ENCODE measurements at regions not wholly inside any gene's neighbourhood (a gene's known extent, or its start where the extent isn't known, plus 50 kb on each side); places are given as distances from the start of the nearest gene placed in this dataset.

GRCh38 chr3:64331605-64332004 lies 106.3 kb upstream of the PRICKLE2 start:
- no peak overlapping the region for H3K4me3 ChIP-seq (replicated peaks in 1 of 2; ENCODE audit: low read depth in 1 of 2, low read length in 2 of 2)
- no peaks in the 10 kb centered on the region for H4K20me1 ChIP-seq (ENCODE audit: insufficient read depth)
- H3K79me2 ChIP-seq (ENCODE audit: insufficient read depth, low read length): no peaks in the 10 kb centered on the region
- TF ChIP-seq EZH2phosphoT487 (IDR thresholded peaks at IDR 0.05; ENCODE audit: borderline replicate concordance): no peak
- no peak for TF ChIP-seq JUND (IDR thresholded peaks at IDR 0.05)
- TF ChIP-seq FOSL1 (IDR thresholded peaks at IDR 0.05; ENCODE audit: low read depth): no peak
- no peak for TF ChIP-seq EGR1 (IDR thresholded peaks at IDR 0.05; ENCODE audit: low read depth)
- TF ChIP-seq ELF1 (IDR thresholded peaks at IDR 0.05; ENCODE audit: borderline replicate concordance, low read depth): no peak
- TF ChIP-seq CTCF (IDR thresholded peaks at IDR 0.05 in 2 of 3, conservative IDR thresholded peaks at IDR 0.05 in 1 of 3; ENCODE audit: borderline replicate concordance in 1 of 3, insufficient read depth in 1 of 3, low read depth in 2 of 3, low read length in 2 of 3): no peak
- TF ChIP-seq SRF (IDR thresholded peaks at IDR 0.05; ENCODE audit: low read depth): no peak
- no peak for TF ChIP-seq CEBPB (IDR thresholded peaks at IDR 0.05; ENCODE audit: low read depth)
- no peak for TF ChIP-seq SIN3A (IDR thresholded peaks at IDR 0.05; ENCODE audit: low read depth)
- CTCF ChIA-PET: no interaction called here
- H3K9ac ChIP-seq (ENCODE audit: low read length): no peak overlapping the region
- ATAC-seq: no peak
- H3K9me2 ChIP-seq (ENCODE audit: insufficient read depth): no peaks in the 10 kb centered on the region
- BruUV-seq (replicated peaks): no TSS peak
- H3K27me3 ChIP-seq (ENCODE audit: insufficient read depth, low read length): peaks cover 9% of the 10 kb centered on the region; the same call in 1 of the 2 replicates
- H3K36me3 ChIP-seq (ENCODE audit: control insufficient read depth in 1 of 2, insufficient read depth in 2 of 2, low read length in 2 of 2): no peaks in the 10 kb centered on the region
- H3K4me2 ChIP-seq (ENCODE audit: low read length): no peak overlapping the region
- no peak overlapping the region for H2AFZ ChIP-seq (ENCODE audit: low read depth, low read length, poor library complexity, severe bottlenecking)
- no peaks in the 10 kb centered on the region for H3K9me3 ChIP-seq (ENCODE audit: control insufficient read depth in 1 of 2, insufficient read depth in 1 of 2, low read depth in 1 of 2, low read length in 2 of 2)
- RAD21 ChIA-PET (ENCODE audit: low non-redundant PET in 1 of 2, low total read pairs in 2 of 2, uncharacterized antibody in 2 of 2, unreplicated experiment in 2 of 2): no interaction called here
- DNase-seq (ENCODE audit: low read depth, low spot score): no peak
- no peaks in the 10 kb centered on the region for H3K4me1 ChIP-seq (ENCODE audit: control insufficient read depth in 1 of 2, insufficient read depth in 2 of 2, low read length in 2 of 2)
- POLR2A ChIA-PET: no interaction called here
- intact Hi-C loops (cut with micrococcal nuclease): no loop called here
- no peak overlapping the region for H3K27ac ChIP-seq (ENCODE audit: low read depth, low read length)

GRCh38 chr3:64329037-64329436 lies 103.8 kb upstream of the PRICKLE2 start:
- no peak for DNase-seq (ENCODE audit: low read depth, low spot score)
- no peak overlapping the region for H3K27ac ChIP-seq (ENCODE audit: low read depth, low read length)
- ATAC-seq: no peak
- no peaks in the 10 kb centered on the region for H3K9me3 ChIP-seq (ENCODE audit: control insufficient read depth in 1 of 2, insufficient read depth in 1 of 2, low read depth in 1 of 2, low read length in 2 of 2)
- ChIA-PET RAD21 (ENCODE audit: low non-redundant PET in 1 of 2, low total read pairs in 2 of 2, uncharacterized antibody in 2 of 2, unreplicated experiment in 2 of 2) (no interaction called here), POLR2A (no interaction called here), CTCF (no interaction called here)
- TF ChIP-seq EZH2phosphoT487 (IDR thresholded peaks at IDR 0.05; ENCODE audit: borderline replicate concordance): no peak
- no peak for TF ChIP-seq JUND (IDR thresholded peaks at IDR 0.05)
- no peaks in the 10 kb centered on the region for H4K20me1 ChIP-seq (ENCODE audit: insufficient read depth)
- no peak overlapping the region for H3K4me3 ChIP-seq (replicated peaks in 1 of 2; ENCODE audit: low read depth in 1 of 2, low read length in 2 of 2)
- no peak overlapping the region for H3K4me2 ChIP-seq (ENCODE audit: low read length)
- H3K79me2 ChIP-seq (ENCODE audit: insufficient read depth, low read length): no peaks in the 10 kb centered on the region
- H3K4me1 ChIP-seq (ENCODE audit: control insufficient read depth in 1 of 2, insufficient read depth in 2 of 2, low read length in 2 of 2): no peaks in the 10 kb centered on the region
- H3K9me2 ChIP-seq (ENCODE audit: insufficient read depth): no peaks in the 10 kb centered on the region
- no TSS peak for BruUV-seq (replicated peaks)
- no peaks in the 10 kb centered on the region for H3K36me3 ChIP-seq (ENCODE audit: control insufficient read depth in 1 of 2, insufficient read depth in 2 of 2, low read length in 2 of 2)
- H3K27me3 ChIP-seq (ENCODE audit: insufficient read depth, low read length): 0 out of 2 replicates have a peak, but pooled peaks cover 5% of the 10 kb centered on the region
- H3K9ac ChIP-seq (ENCODE audit: low read length): no peak overlapping the region
- intact Hi-C loops (cut with micrococcal nuclease): no loop called here
- no peak overlapping the region for H2AFZ ChIP-seq (ENCODE audit: low read depth, low read length, poor library complexity, severe bottlenecking)
